T-helper 1 cell treated with Interleukin-12 subunit alpha and Interleukin-12 subunit beta and Interleukin-4 antibody, amounts not matched to agents 30 μg/mL and 1 μg/mL, for 36 hours (primary cell): ENCODE measurements at regions not wholly inside any gene's neighbourhood (a gene's known extent, or its start where the extent isn't known, plus 50 kb on each side); places are given as distances from the start of the nearest gene placed in this dataset.

Experiments
- H3K27ac Mint-ChIP-seq: one replicate; pipeline ENCODE4 v1.8.0; 2021; ENCODE audit warnings: mild to moderate bottlenecking, mixed read lengths
- H3K27me3 Mint-ChIP-seq: one replicate; pipeline ENCODE4 v1.8.0; 2021; ENCODE audit warnings: low read depth, mixed read lengths
- H3K36me3 Mint-ChIP-seq: one replicate; pipeline ENCODE4 v1.8.0; 2021; ENCODE audit warnings: low read depth, mixed read lengths
- H3K4me1 Mint-ChIP-seq: one replicate; pipeline ENCODE4 v1.8.0; 2021; ENCODE audit warnings: low read depth, mixed read lengths
- H3K4me3 Mint-ChIP-seq: one replicate; pipeline ENCODE4 v1.8.0; 2021; ENCODE audit warnings: mild to moderate bottlenecking, moderate library complexity, mixed read lengths
- H3K9me3 Mint-ChIP-seq: one replicate; pipeline ENCODE4 v1.8.0; 2021; ENCODE audit warnings: mixed read lengths

DNA sequence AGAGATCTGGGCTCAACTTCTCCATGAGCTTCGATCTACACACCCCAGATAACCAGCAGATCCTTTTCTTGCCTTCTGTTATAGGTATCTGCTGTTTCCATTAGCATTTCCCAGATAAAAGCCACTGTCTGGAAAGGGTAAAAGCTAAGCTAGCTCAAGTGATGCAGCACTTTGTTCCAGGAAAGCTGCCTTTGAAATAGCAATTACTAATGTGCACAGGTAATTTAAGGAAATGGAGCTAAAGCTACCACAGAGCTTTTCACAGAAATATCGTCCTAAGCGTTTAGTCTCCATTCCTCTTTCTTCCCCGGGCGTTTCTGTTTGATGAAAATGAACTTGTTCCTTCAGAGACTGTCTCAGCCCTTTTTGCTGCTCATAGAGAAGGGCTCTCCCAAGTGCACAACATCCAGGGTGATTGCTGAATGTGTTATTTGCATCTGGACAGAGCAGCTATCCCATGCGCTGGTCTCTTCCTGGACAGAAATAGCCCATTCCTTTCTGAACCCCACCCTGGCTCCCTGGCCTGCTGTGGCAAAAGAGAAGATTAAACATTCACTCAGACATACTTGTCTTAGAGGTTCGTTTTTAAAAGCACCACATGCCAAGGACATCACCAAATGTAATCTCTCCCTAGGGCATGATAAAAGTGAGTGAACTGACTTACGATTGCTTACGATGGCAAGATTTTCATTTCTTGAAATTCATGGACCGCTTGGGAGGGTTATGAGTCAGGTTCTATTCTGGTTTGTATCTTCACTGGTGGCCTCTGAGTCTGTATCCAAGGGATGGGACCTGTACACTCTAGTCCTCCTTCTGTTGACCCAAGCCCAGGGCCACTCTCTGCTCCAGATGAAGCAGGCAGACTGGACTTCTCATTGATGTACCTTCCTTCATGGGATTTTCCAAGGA is 429.1 kb upstream of the CDH4 start:
- Mint-ChIP-seq H3K9me3 (peaks cover 3% of the 10 kb centered on the region), H3K4me3 (no peak overlapping the region), H3K27ac (no peak overlapping the region), H3K36me3 (no peaks in the 10 kb centered on the region), H3K4me1 (peaks cover 4% of the 10 kb centered on the region), H3K27me3 (no peaks in the 10 kb centered on the region)

DNA sequence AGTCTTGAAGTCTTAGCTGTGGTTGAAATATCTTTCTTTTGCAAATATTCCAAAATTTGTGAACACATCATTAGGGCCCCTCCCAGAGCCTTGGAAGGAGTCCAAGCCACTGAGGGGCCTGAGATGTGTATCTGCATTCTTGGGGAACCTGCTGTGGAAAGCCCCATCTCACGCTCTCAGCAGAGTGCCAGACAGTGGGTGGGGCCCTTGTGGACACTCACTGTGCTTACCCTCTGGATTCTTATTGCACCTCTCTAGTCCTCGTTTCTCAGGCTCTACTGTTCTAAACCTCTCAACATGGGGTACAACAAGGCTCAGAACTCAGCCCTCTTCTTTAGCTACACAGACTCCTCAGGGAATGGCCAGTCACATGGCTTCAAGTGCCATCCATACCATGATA is 416.2 kb upstream of the CDH4 start:
- no peak overlapping the region for H3K4me3 Mint-ChIP-seq
- no peaks in the 10 kb centered on the region for H3K9me3 Mint-ChIP-seq
- no peaks in the 10 kb centered on the region for H3K4me1 Mint-ChIP-seq
- H3K27ac Mint-ChIP-seq = no peak overlapping the region
- H3K36me3 Mint-ChIP-seq = no peaks in the 10 kb centered on the region
- no peaks in the 10 kb centered on the region for H3K27me3 Mint-ChIP-seq

DNA sequence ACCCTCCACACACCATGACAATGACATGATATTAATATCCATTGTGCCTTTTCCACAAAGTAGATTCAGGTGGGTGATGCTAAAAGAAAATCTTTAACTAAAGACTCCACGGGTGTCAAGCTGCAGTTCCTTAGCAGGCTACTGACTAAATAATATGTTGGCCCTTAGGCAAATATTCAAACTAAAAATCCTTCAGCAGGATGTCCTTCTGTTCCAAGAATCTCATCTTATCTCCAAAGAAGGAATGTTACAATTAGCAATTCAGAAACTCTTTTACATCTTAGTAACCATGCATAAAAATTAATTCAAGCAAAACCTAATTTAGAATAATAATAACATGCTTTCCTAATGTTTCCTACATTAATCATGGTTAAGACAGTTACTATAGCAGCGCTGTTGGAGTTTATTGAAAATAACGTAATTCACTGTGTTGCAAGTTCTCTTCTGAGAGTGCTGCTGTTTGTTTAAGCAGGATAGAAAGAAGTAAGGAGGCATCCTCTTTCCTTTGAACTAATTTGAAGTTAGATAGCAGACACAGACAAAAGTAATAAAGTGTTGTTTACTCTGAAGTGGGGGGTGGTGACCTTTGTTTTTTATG is 414.8 kb upstream of the CDH4 start:
- H3K36me3 Mint-ChIP-seq = no peaks in the 10 kb centered on the region
- no peaks in the 10 kb centered on the region for H3K9me3 Mint-ChIP-seq
- H3K4me3 Mint-ChIP-seq = no peak overlapping the region
- no peak overlapping the region for H3K27ac Mint-ChIP-seq
- H3K4me1 Mint-ChIP-seq = no peaks in the 10 kb centered on the region
- H3K27me3 Mint-ChIP-seq = no peaks in the 10 kb centered on the region

DNA sequence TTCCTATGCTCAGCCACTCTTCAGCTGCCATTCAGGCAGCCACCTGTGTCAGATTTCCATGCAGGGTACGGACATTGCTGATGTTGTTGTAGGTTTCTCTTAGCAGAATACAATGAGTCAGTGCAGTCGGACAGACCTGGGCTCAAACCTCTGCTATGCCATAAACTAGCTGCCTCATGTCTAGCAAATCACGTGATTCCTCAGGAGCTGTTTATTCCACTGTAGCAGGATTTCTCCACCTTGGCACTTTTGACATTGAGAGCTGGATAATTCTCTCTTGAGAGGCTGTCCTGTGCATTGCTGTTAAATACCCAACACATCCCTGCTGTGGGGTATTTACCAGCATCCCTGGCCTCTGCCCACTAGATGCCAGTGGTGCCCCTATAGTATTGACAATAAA is 413.8 kb upstream of the CDH4 start:
- no peaks in the 10 kb centered on the region for H3K9me3 Mint-ChIP-seq
- no peak overlapping the region for H3K27ac Mint-ChIP-seq
- no peak overlapping the region for H3K4me3 Mint-ChIP-seq
- H3K4me1 Mint-ChIP-seq = no peaks in the 10 kb centered on the region
- no peaks in the 10 kb centered on the region for H3K27me3 Mint-ChIP-seq
- H3K36me3 Mint-ChIP-seq = no peaks in the 10 kb centered on the region

DNA sequence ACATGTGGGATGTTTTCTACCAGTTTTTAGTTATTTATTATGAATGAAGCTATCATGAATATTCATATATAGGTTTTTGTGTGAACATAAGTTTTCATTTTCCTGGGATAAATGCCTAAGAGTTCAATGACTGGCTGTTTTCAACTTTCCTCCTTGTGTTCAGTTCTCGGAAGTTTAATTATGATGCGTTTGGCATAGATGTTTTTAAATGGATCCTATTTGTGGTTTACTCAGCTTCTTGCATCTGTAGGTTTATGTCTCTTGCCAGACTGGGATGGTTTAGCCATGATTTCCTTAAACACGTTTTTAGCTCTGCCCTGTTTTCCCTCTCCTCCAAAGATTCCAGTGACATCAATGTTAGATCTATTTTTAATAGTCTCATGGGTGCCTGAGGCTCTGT is 411.1 kb upstream of the CDH4 start:
- H3K27ac Mint-ChIP-seq = no peak overlapping the region
- no peaks in the 10 kb centered on the region for H3K4me1 Mint-ChIP-seq
- no peak overlapping the region for H3K4me3 Mint-ChIP-seq
- H3K27me3 Mint-ChIP-seq = no peaks in the 10 kb centered on the region
- no peaks in the 10 kb centered on the region for H3K36me3 Mint-ChIP-seq
- H3K9me3 Mint-ChIP-seq = no peaks in the 10 kb centered on the region

DNA sequence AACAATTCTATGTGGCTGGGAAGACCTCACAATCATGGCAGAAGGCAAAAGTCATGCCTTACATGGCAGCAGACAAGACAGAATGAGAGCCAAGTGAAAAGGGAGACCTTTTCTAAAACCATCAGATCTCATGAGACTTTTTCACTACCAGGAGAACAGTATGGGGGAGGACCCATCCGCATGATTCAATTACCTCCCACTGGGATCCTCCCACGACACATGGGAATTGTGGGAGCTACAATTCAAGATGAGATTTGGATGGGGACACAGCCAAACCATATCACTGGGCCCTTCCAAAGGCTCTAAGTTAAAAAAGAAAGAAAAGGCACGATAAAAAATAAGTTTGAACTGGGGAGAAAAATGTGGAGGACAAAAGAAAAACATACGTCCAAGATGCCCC is 406.9 kb upstream of the CDH4 start:
- H3K27me3 Mint-ChIP-seq = no peaks in the 10 kb centered on the region
- no peak overlapping the region for H3K4me3 Mint-ChIP-seq
- no peak overlapping the region for H3K27ac Mint-ChIP-seq
- no peaks in the 10 kb centered on the region for H3K36me3 Mint-ChIP-seq
- no peaks in the 10 kb centered on the region for H3K9me3 Mint-ChIP-seq
- no peaks in the 10 kb centered on the region for H3K4me1 Mint-ChIP-seq

DNA sequence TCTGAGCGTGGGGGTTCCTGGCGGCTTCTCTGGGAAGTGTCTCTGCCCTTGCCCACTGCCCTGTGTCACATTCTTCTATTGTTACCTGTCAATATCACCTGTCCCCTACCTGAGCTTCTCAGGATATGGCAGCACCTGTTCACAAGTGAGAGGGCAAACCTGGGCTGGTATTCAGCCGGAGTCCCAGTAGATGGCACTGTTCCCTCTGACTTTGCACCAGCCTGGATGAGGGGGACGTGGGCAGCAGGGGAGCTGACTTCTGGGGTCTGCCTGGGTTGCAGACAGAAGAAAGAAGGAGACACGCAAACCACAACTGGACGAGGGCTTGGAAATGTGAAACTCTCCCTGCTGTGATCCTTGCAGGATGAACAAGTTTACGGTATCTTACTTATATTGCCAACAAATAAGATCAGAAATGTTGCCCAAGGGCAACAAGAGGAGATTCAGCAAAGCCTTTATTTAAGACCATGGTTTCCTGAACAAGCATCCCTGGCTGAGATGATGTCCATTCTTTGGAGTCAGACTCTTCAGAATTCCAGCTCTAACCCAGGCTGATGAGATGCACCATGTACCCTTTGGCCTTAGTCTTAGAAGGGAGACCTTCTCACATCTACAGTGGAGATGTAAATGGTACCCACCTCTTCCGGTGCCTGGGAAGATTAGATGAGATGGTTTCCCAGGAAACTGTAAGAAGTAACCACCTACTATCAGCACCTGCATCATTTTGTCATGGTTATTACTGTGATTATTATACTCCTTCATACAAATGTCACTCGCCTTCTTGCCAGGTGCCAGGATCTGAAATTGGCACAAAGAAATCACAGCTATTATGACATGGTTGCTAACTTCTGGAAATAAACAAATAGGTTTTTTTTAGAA is 400.0 kb upstream of the CDH4 start:
- Mint-ChIP-seq H3K4me1 (no peaks in the 10 kb centered on the region), H3K27me3 (no peaks in the 10 kb centered on the region), H3K9me3 (peaks cover 8% of the 10 kb centered on the region), H3K4me3 (no peak overlapping the region), H3K27ac (no peak overlapping the region), H3K36me3 (no peaks in the 10 kb centered on the region)

DNA sequence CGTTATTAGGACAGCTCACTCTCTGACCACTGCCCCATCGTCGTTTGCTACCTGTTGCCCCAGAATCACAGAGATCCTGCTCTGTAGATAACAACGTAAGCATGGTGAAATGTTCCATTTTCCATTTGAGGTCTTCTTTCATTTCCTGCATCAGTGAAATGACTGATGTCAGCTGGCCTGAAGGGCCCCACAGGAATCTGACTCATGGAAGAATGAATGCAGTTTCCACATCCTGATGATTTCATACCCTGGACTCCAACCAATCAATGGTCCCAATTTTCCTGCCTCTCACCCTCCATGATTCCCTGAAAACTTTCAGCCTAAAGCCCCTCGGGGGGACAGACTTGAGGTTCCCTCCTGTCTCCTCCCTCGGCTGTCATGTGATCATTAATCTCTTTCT is 394.4 kb upstream of the CDH4 start:
- Mint-ChIP-seq H3K9me3 (peaks cover 12% of the 10 kb centered on the region), H3K4me3 (no peak overlapping the region), H3K27ac (no peak overlapping the region)

DNA sequence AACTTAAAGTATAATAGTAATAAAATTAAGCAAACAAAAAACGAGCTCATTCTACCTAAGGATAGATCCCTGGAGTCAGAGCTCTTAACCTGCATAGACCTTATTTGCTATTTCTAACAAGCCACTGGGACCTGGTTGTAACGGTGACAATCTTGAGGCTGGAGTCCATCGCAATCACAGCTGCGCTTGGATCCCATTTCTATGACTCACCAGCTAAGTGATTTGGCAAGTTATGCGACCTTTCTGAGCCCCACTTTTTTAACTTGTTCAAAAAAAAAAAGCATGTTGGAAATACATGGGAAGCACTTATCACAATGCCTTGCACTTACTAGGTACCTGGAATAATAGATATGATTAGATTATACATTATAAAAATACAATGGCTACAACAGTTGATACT is 389.5 kb upstream of the CDH4 start:
- Mint-ChIP-seq H3K36me3 (no peaks in the 10 kb centered on the region), H3K4me1 (no peaks in the 10 kb centered on the region), H3K4me3 (no peak overlapping the region), H3K27me3 (no peaks in the 10 kb centered on the region), H3K27ac (no peak overlapping the region), H3K9me3 (peaks cover 4% of the 10 kb centered on the region)

More for the DNA sequence above, 394.4 kb upstream of the CDH4 start:
- Mint-ChIP-seq H3K4me1 (no peaks in the 10 kb centered on the region), H3K36me3 (no peaks in the 10 kb centered on the region), H3K27me3 (no peaks in the 10 kb centered on the region)

DNA sequence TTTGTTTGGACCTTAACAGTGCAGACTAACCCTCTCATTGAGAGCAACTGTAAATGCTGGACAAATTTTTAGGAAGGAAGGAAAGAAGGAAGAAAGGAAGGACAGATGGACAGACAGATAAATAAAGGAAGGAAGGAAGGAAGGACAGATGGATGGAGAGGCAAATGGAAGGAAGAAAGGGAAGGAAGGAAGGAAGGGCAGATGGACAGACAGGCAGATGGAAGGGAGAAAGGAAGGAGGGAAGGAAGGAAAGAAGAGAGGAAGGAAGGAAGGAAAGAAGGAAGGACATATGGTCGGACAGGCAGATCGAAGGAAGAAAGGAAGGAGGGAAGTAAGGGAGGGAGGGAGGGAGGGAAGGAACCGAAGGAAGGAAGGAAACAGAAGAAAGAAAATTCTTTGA is 388.5 kb upstream of the CDH4 start:
- Mint-ChIP-seq H3K4me1 (no peaks in the 10 kb centered on the region), H3K36me3 (no peaks in the 10 kb centered on the region), H3K9me3 (peaks cover 4% of the 10 kb centered on the region), H3K27me3 (no peaks in the 10 kb centered on the region), H3K27ac (no peak overlapping the region), H3K4me3 (no peak overlapping the region)

DNA sequence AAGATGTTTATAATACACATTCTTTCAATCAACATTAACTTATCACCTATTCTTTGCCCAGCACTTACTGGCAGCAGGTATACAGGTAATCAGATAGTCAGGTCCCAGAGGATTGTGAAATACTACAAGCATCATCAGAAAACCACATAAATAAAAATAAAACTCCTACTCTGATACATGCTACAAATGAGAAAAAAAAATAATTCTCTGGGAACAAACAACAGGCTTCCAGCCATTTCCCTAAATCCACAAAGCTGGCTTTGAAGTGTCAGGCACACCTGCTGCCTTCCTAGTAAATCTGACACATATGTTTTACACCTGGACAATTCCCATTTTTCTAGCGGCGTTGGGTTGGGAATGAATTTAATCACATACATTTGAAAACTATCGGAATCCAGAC is 384.5 kb upstream of the CDH4 start:
- H3K4me3 Mint-ChIP-seq = no peak overlapping the region
- no peaks in the 10 kb centered on the region for H3K9me3 Mint-ChIP-seq
- no peaks in the 10 kb centered on the region for H3K27me3 Mint-ChIP-seq
- H3K4me1 Mint-ChIP-seq = no peaks in the 10 kb centered on the region
- H3K36me3 Mint-ChIP-seq = no peaks in the 10 kb centered on the region
- no peak overlapping the region for H3K27ac Mint-ChIP-seq

DNA sequence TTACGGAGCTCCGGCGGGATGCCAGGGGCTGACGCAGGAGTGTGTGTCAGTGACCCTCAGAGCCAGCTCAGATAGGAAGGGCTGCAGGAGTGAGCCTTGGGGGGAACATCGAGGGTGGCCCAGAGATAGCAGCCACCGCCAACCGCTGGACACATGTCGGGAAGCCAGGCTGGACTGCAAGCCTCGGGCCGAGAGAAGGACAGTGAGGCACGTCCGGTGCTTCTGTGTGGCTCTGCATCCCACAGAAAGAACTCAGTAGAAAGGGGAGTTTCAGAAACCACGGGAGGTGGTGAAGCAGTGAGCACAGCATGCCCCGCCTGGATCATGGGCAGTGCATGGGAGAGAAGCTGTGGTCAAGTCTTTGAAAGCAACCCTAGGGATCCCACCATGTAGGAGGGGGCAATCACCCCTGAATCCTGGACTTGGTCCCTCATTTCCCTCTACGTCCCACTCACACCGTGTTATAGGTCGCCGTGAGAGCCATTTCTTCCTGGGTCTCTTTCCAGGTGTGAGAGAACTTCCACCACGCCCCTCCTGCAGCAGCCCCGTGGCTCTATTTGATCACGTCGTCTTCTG is 383.7 kb upstream of the CDH4 start:
- Mint-ChIP-seq H3K27ac (no peak overlapping the region), H3K9me3 (no peaks in the 10 kb centered on the region), H3K4me3 (no peak overlapping the region), H3K36me3 (no peaks in the 10 kb centered on the region), H3K27me3 (no peaks in the 10 kb centered on the region), H3K4me1 (no peaks in the 10 kb centered on the region)

DNA sequence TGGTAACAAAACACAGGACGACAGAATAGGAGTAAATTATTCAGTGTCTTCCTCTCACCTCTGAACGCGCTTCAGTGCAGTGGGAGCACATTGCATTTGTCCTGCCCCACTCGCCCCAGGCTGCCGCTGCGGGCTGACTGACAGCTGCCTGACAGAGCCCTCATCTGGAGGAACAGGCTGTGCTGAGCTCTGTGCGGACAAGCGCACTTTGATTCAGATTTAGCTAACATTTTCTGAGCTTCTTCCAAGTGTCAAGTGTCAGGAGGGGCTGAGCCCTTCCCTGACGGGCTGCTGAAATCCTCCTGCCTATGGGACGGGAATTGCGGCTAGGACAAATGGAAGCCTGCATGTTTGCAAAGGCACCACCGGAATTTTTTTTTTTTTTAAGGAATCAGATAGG is 383.0 kb upstream of the CDH4 start:
- Mint-ChIP-seq H3K27ac (no peak overlapping the region), H3K36me3 (no peaks in the 10 kb centered on the region), H3K4me1 (no peaks in the 10 kb centered on the region), H3K27me3 (no peaks in the 10 kb centered on the region), H3K4me3 (no peak overlapping the region), H3K9me3 (no peaks in the 10 kb centered on the region)

DNA sequence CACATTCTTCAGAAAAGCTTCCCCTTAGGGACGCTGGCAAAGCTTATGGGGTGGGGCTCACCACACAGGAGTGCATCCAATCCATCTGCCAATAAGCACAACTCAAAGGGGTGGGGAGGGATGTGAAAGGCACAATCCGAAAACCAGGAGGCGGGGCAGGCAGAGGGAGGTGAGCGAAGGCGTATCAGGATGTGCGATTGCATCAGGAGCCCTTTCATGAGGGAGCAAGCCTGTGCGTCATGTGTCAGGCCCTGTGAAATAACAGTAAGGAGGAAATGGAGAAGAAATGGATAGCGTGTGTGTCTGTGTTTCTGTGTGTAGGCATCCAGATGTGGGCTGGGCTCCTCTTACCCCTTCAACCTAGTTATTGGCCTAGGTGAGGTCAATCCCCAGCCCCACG is 382.4 kb upstream of the CDH4 start:
- H3K27ac Mint-ChIP-seq = no peak overlapping the region
- H3K4me3 Mint-ChIP-seq = no peak overlapping the region
- H3K4me1 Mint-ChIP-seq = no peaks in the 10 kb centered on the region
- no peaks in the 10 kb centered on the region for H3K36me3 Mint-ChIP-seq
- H3K27me3 Mint-ChIP-seq = no peaks in the 10 kb centered on the region
- H3K9me3 Mint-ChIP-seq = no peaks in the 10 kb centered on the region
